Heart right ventricle (tissue), 16 donors: ENCODE measurements at regions not wholly inside any gene's neighbourhood (a gene's known extent, or its start where the extent isn't known, plus 50 kb on each side); places are given as distances from the start of the nearest gene placed in this dataset.

Source experiments
- ATAC-seq, 8 donors: fragments of 200-7000 bp; cut with Tn5 transposase; one replicate each; pipeline ENCODE4 v1.9.1; 2020; ENCODE audit warnings: mild to moderate bottlenecking in 8 of 8, moderate library complexity in 8 of 8, moderate number of reproducible peaks in 1 of 8
- DNase-seq, 2 donors: peaks; one replicate each; pipeline ENCODE4 v3.0.0-alpha.2; 2020
- H3K27ac ChIP-seq, 10 donors: fragments of 200-600 bp; sonication (generic) in 2 of 10; one replicate each; pipeline versions ENCODE4 v1.5.0 to v1.8.0; 2020 to 2022; ENCODE audit warnings: mild to moderate bottlenecking in 3 of 10
- H3K27me3 ChIP-seq, 7 donors: fragments of 200-600 bp; one replicate each; pipeline ENCODE4 v1.8.0; 2021 to 2022; ENCODE audit warnings: mild to moderate bottlenecking in 2 of 7
- H3K36me3 ChIP-seq, 9 donors: fragments of 200-600 bp; sonication (generic) in 1 of 9; one replicate each; pipeline versions ENCODE4 v1.5.0 to v1.8.0; 2020 to 2022; ENCODE audit warnings: mild to moderate bottlenecking in 2 of 9
- H3K4me1 ChIP-seq, 9 donors: fragments of 200-600 bp; sonication (generic) in 1 of 9; one replicate each; pipeline versions ENCODE4 v1.5.0 to v1.8.0; 2020 to 2022; ENCODE audit warnings: mild to moderate bottlenecking in 4 of 9
- H3K4me3 ChIP-seq, 10 donors: fragments of 200-600 bp; sonication (generic) in 2 of 10; one replicate each; pipeline versions ENCODE4 v1.5.0 to v1.8.0; 2020 to 2022; ENCODE audit warnings: mild to moderate bottlenecking in 7 of 10, moderate library complexity in 2 of 10
- H3K9me3 ChIP-seq, 11 donors: fragments of 200-600 bp in 10 of 11; sonication (generic) in 2 of 11; one replicate each; pipeline versions ENCODE4 v1.5.0 to v1.8.0; 2013 to 2022; ENCODE audit warnings: mild to moderate bottlenecking in 2 of 11, control low read depth in 1 of 11, moderate library complexity in 1 of 11
- CTCF ChIP-seq, 9 donors: fragments of 200-600 bp; sonication (generic) in 2 of 9; IDR thresholded peaks; one replicate each; pipeline versions ENCODE4 v1.5.0 to v1.8.0; 2021 to 2022; ENCODE audit warnings: antibody characterized with exemption in 9 of 9, mild to moderate bottlenecking in 5 of 9, moderate library complexity in 1 of 9
- WGBS, 2 donors: extraction: QIAGEN DNeasy Blood & Tissue Kit; methylation state at CpG; one replicate each; pipeline ENCODE4 v1.1.7; 2013; ENCODE audit warnings: inconsistent platforms in 1 of 2; 5-methylcytosine and 5-hydroxymethylcytosine counted together
- intact Hi-C, 10 donors: fragments of 100-400 bp; cut with DNase I; formaldehyde crosslinking; loops; one replicate each; pipeline versions ENCODE4 v1.11.1 to v1.14.2; 2022
- donor health status: Arrhythmogenic right ventricular cardiomyopathy.
- donor health status: ischemic (EF 13 %, LVEDD 7.1; RV severe dilation, severe dysfunction).
- donor health status: healthy with polysubstance abuse.
- donor health status: DM: no; HTN: yes; CAD: no.
- donor health status: DM: no; HTN: no; CAD: no.
- donor health status: ischemic (EF 25% LVEDD 6.9; RV normal size, moderate dysfunction).
- donor health status: ischemic (EF 25% LVEDD 5.7; RV mildly dilated, moderate dysfunction).
- donor health status: healthy.
- donor health status: DM: yes; HTN: yes; CAD: no.
- donor health status: Ischemic cardiomyopathy.
- donor health status: ischemic (EF 35%, LVEDD 5.7; RV mildly dilated, moderate dysfunction).
- donor health status: nonischemic (EF 11% LVEDD 7.7; RV severe dilation, severe dysfunction).
- donor health status: DM: yes; HTN: yes; CAD: no.
- donor health status: PGD.
- donor health status: ischemic (EF 29% LVEDD 5.4; RV normal size, mild dysfunction).
- donor health status: nonischemic (EF 23%, LVEDD 6.1; RV moderate dilation, normal function).

GRCh38 chr2:122856696-122857095, 1101.2 kb downstream of the TSN start:
- Histone ChIP-seq H3K4me1 (no peaks in the 10 kb centered on the region), H3K4me3 (no peak overlapping the region), H3K9me3 (no peaks in the 10 kb centered on the region), H3K27me3 (no peaks in the 10 kb centered on the region), H3K36me3 (no peaks in the 10 kb centered on the region), H3K27ac (no peak overlapping the region)
- WGBS, 2 donors: 80 to 89% methylated on average over 5 of the region's 5 CpGs
- no peak for ATAC-seq
- intact Hi-C loops: no loop called here
- DNase-seq: no peak
- TF ChIP-seq CTCF (IDR thresholded peaks at IDR 0.05): no peak

GRCh38 chr2:122858075-122858702, 1102.7 kb downstream of the TSN start:
- WGBS, 2 donors: 85 to 88% methylated on average over 2 of the region's 2 CpGs

GRCh38 chr2:122858813-122859212, 1103.4 kb downstream of the TSN start:
- Histone ChIP-seq H3K4me3 (no peak overlapping the region), H3K36me3 (no peaks in the 10 kb centered on the region), H3K9me3 (peaks cover 0 to 2% (median 0%) of the 10 kb centered on the region in 11 donors), H3K4me1 (no peaks in the 10 kb centered on the region), H3K27ac (no peak overlapping the region), H3K27me3 (no peaks in the 10 kb centered on the region)
- TF ChIP-seq CTCF (IDR thresholded peaks at IDR 0.05): no peak
- intact Hi-C loops: no loop called here
- ATAC-seq (no peak), DNase-seq (no peak)
- 93 to 94% methylated on average over 5 of the region's 5 CpGs for WGBS, 2 donors

More at GRCh38 chr2:122858075-122858702, 1102.7 kb downstream of the TSN start:
- Histone ChIP-seq H3K36me3 (no peaks in the 10 kb centered on the region), H3K4me3 (no peak overlapping the region), H3K27me3 (no peaks in the 10 kb centered on the region), H3K9me3 (peaks cover 0 to 2% (median 0%) of the 10 kb centered on the region in 11 donors), H3K27ac (no peak overlapping the region), H3K4me1 (no peaks in the 10 kb centered on the region)
- no peak for TF ChIP-seq CTCF (IDR thresholded peaks at IDR 0.05)
- DNase-seq: no peak
- ATAC-seq: no peak
- intact Hi-C loops: no loop called here

- no peak for DNase-seq
- Histone ChIP-seq H3K36me3 (no peaks in the 10 kb centered on the region), H3K27ac (no peak overlapping the region), H3K4me3 (no peak overlapping the region), H3K9me3 (peaks cover 0 to 2% (median 0%) of the 10 kb centered on the region in 11 donors), H3K27me3 (no peaks in the 10 kb centered on the region), H3K4me1 (no peaks in the 10 kb centered on the region)
- intact Hi-C loops: no loop called here
- ATAC-seq: no peak
- no peak for TF ChIP-seq CTCF (IDR thresholded peaks at IDR 0.05)
- 94 to 98% methylated on average over 9 of the region's 9 CpGs for WGBS, 2 donors
These were observed 1103.8 kb downstream of the TSN start for GRCh38 chr2:122859260-122859659.
